ENCODE measurements at regions not wholly inside any gene's neighbourhood (a gene's known extent, or its start where the extent isn't known, plus 50 kb on each side); places are given as distances from the start of the nearest gene placed in this dataset.
"Not testable (repeated sequence)": the region's sequence is repeated elsewhere in the genome, so short reads cannot be mapped to it uniquely, and the experiment has no call there.

DNA sequence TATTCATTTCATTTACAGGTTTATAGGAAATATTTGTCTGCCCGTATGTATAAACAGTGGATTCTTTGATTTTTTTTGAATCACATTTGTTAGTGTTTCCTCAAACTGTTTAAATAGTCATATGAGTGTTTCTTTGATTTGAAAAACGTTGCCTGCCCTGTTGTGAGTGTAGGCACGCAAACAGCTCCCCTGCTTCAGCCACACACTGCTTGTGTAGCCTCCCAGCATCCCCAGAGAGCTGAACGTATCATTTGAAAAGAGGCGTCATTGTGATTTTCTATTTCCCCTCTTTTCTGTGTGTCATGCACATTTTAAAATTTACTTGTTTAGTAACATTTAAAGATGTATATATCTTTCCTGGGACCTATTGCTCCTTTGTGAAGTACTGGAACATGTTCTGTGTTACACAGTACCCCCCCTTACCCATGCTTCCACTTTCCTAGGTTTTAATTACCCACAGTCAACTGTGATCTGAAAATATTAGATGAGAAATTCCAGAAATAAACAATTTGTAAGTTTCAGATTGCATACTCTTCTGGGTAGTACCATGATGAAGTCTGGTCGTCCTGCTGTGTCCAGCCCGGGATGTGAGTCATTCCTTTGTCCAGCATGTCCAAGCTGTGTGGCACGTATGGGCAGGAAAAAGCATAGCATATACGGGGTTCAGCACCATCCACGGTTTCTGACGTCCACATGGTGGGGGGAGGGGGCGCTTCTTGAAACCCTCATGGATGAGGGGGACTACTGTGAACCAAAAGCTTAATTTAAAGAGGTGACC, 78.7 kb downstream of the NPIPB11 start:
- not testable (repeated sequence) for DNase-seq

DNA sequence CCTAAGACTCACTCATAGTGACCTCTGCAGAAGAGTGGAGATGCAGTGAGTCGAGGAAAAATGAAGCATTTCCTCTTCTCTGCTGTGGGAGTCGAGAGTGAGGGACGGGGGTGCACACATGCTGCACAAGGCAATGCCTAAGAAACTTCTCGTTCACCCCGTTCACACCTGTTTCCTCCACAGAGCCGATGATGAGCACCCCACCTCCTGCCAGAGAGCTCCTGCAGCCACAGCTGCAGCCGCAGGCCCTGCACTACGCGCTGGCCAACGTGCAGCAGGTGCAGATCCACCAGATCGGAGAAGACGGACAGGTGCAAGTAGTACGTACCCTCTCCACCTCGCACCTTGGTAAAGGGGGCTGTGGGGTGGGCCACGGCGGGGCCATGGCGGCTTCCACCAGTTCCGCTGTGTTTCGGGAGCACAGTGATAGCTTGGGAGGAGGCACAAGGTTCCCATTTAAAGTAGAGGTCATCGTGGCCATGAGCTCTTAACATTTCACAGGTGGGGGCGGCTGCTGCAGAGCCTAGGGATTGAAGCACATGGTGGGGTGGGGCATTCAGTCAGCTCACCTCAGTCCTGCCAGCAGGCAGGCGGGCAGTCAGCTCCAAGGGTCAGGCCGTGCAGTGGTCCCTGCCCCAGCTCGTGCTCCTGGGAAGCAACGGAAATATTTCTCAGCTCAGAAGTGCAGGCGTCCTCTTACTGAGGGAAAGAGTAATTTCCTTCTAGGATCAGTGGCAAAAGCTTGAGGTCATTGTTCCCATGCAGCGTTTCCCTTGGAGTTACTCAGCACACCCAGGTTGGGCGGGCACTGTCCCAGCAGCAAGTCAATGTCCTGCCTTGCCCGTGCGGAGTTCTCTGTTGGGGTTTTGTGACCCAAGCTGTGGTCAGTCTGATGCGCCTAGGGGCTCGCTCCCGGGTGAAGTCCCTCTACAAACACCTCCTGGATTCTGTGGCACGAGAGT, 80.1 kb downstream of the NPIPB11 start:
- DNase-seq: not testable (repeated sequence)

DNA sequence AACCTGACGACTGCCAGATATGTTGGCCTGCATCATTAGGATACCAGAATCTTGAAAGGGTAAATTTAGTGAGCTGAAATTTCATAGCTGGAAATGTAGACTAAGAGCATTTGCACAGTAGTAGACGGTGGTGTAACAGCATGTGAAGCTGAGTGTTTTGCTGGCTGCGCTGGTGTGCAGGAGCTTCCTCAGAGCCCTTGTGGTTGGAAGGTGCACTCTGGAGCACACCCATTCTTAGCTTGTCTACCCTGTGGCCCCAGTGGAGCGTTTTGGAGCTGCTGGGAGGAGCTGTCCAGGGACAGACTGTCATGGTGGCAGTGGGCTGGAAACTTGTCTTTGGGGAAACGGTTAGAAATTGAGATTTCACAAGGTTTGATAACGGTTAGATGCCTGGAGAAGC, 82.8 kb downstream of the NPIPB11 start:
- DNase-seq: not testable (repeated sequence)

DNA sequence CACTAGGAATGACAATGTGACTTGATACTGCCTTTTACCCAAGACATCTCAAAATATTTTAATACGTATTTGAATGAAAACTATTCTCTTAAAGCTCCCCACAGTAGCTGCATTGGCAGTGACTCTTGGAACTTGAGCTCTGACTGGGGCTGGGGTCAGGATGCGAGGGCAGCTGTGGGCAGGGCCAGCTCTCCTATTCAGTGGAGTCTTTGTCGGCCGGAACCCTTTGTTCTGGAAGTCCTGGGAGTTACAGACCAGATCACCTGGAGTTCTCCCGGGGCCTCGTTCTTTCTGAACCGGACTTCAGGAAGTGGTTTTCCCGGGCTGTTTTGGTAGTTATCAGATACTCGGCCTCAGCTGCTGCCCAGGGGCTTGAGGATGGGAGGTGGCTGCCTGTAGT, 84.9 kb downstream of the NPIPB11 start:
- DNase-seq: no peak

DNA sequence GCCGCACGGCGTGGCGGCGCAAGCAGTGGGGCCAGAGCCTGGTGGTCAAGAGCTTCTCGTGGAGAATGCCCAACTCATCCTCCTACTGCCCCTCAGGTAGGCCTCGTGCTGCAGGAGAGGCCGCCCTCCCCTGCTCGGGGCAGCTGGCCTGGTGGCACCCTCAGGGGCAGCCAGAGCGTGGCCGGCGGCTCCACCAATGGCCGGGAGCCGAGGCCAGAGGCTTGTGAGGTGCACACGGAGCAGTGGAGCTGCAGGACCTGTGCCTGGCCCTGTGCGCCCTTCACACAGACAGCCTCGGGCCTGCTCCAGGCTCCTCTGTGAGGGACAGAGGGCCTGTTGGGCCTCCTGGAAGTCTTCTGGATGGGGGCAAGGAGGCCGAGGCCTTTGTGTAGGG, 85.5 kb downstream of the NPIPB11 start:
- no peak for DNase-seq

DNA sequence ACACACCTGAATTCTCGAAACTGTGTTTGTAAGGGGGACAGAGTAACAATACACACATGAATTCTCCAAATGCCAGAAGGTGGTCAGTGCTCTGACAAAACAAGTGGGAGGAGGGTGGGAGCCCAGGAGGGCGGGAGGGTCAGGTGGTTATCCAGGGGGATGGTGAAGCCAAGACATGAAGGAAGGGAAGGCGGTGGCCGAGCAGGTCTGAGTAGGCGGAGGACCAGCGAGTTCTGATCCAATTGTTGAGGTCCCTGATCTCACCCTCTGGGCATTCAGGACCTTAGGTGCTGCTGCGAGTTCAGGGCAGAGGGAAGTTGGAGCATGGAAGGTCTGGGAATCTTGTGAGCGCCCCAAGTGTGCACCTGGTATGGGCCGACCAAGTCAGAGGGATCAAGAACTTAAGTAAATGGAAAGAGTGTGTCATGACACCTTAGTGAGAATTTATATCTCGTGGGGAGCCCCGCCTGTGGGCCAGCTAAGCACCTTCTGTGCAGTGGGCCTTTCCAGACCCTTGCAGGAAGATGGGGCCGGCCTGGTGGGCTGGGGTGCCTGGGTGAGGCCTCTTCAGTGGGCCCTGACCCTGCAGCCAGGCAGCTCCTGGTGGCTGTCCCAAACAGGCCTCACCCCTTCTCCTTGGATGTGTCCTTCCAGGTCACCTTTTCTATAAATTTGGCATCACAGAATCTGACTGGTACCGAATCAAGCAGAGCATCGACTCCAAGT, 86.1 kb downstream of the NPIPB11 start:
- DNase-seq: no peak

DNA sequence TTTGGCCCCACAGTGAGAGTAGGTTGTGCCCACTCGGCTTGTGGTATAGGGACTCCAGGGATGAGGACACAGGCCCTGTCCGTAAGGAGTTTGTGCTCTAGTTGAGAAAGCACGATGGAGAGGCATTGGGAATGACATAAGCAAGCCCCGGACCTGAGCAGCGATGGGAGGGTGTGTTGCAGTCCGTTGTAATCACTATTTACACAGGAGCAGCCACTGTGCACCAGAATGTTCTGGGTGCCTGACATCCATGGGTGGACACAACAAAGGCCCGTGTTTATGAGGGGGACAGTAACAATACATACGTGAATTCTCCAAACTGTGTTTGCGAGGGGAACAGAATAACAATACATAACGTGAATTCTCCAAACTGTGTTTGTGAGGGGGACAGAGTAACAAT, 86.8 kb downstream of the NPIPB11 start:
- no peak for DNase-seq

DNA sequence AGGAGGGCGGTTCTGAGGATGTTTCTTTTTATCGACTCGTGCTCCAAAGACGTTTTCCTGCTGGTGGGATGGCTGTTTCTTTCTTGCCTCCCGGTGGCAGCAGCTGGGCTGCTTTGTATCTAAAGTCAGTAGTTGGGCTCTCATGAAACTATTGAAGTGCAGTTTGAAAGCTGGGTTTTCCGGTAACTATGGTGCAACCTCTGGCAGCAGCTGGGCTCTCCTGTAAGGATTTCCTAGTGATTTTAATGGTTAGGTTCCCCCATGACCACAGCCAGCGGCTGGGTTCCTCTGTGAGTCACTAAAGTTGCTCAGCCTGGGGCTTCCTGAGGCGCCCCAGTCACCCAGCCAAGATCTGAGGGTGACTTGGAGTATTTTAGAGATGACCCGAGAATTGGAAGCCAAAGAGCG, 87.9 kb downstream of the NPIPB11 start:
- DNase-seq: not testable (repeated sequence)

DNA sequence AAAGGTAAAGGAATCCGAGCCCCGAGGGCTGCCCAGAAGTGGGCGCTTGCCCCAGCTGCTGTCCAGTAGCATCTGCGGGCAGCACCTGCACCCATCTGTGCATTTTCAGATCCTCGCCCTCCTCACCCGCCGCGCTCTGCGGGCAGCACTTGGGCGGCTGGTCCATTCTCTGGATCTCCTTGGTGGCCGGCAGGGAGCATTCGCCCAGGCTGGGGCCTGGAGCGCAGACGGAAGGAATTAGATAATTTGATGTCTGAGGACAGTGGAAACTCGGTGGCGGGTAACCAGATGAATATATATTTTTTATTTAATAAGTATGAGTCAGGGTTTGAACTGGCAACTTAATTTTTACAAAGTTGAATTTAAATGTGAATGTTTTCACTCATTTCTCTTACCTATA, 88.5 kb downstream of the NPIPB11 start:
- no peak for DNase-seq

DNA sequence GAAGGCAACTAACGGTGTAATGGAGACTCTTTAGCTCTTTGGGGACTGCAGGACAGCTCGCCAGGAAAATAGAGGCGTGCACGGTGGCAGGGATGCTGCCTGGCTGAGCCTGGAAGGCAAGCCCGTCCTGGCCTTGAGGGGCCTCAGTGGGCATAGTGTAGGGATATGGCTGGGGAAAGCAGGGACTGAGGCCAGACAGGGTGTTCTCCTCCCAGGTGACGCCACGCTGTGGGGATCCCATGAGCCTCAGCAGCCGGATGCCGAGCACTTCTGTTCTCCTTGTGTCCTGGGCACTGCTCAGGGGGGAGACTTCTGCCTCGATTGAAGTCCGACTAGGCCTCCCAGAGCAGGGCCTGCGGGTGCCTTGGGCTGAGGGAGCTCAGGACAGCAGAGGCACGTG, 89.2 kb downstream of the NPIPB11 start:
- no peak for DNase-seq

DNA sequence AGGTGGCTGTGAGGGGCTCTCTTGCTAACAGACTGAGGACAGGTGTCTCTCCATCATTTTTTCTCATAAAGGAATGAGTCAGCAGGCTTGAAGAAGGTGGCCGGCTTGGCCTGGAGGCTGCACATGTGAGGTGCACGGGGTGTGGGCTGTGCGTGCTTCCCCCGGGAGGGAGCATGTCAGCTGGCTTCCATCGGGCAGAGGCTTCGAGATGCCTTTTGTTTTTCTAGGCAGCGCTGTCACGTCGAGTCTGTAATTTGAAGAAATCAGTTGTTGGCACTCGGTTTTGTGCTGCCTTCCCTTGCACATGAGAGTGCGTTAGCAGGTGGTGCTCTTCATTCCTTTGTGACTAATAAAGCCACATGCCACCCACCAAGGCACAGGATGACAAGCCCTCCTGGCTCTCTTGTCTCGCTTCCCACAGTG, 89.7 kb downstream of the NPIPB11 start:
- no peak for DNase-seq

DNA sequence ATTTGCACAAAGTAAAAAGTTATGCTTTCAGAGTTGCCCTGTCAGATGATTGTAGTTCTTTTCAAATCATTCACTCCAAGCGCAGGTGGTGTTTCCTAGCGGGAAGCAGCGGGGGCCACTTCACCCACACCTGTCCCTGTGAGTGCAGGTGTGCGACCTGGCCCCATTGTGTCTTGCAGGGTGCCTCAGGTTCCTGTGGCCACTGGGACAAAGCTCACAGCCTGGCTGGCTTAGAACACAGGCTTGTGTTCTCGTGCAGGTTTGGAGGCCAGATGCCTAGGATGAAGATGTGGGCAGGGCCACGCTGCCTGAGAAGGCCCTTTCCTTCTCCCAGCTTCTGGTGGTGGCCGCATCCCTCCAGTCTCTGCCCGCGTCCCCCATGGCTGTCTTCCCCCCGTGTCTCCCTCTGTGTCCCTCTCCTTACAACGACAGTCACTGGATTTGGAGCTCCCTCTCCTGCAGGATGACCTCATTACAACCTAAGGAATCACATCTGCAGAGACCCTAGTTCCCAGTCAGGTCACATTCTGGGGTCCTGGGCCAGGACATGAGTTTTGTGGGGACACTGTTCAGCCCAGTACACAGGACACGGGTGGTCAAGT, 90.5 kb downstream of the NPIPB11 start:
- DNase-seq: no peak

DNA sequence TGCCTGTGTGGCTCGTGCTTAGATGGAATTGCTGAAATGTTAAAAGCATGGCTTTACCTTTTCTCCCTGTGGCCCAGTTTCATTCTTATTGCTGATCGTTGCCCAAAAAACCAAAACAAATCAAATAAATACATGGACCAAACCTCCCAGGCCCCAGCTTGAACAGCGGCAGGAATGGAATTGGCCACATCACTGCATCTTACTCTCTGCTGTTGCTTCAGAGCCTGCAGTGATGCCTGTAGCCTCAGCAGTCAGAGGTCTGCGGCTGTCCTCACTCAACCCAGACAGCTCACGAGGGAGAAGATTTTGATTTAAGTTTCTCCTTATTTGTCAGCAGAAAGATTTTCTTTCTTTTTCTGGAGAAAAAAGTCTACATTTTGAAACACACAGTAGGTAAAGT, 91.5 kb downstream of the NPIPB11 start:
- DNase-seq: no peak

DNA sequence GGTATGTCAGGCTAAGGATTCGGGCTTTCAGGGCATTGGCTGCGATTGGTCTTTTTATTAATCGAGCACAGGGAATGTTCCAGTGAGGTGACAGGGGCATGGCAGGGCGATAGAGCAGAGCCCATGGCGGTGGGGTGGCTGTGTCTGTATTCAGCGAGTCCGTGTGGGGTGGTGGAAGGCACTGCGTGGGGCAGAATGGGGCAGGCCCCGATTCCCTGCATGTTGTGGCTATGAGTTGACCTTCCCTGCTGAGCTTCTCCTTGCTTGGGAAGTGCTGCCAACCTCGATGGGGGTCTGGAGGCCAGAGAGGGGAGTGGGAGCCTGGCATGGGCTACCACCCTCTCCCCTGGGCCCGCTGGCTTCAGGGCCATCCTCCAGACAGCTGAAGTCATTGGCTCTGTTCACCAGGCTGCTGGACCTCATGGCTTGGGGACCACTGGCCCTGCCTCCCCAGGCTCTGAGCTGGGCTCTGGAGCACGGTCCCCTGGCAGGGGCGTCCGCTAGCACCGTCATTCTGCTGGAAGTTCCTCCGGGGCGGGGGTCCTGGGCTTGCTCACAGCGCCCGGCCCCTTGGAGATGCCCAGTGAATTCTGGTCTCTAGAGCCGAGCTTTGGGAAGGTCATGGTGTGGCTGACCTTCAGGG, 92.1 kb downstream of the NPIPB11 start:
- no peak for DNase-seq

DNA sequence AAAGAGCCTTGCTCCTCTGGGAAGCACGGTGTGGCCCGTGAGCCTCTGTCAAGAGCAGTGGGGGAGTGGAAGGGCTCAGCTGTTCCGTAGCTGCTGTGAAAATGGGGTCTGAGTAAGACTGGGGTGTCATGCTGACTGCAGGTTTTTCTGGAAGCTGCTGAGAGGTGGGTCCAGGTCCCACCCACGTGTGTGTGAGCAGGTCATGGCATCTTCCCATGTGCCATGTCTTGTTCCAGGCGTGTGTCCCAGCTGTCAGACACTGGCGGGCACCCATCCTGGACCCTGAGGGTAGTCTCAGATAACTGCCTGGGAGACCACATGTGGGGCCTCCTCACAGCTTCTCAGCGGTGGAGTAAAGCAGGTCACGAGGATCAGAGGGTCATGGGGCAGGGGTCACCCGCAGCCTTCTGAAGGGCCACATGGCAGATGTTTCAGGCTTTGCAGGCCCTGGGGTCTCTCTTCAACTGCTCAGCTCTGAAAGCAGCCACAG, 92.9 kb downstream of the NPIPB11 start:
- no peak for DNase-seq

DNA sequence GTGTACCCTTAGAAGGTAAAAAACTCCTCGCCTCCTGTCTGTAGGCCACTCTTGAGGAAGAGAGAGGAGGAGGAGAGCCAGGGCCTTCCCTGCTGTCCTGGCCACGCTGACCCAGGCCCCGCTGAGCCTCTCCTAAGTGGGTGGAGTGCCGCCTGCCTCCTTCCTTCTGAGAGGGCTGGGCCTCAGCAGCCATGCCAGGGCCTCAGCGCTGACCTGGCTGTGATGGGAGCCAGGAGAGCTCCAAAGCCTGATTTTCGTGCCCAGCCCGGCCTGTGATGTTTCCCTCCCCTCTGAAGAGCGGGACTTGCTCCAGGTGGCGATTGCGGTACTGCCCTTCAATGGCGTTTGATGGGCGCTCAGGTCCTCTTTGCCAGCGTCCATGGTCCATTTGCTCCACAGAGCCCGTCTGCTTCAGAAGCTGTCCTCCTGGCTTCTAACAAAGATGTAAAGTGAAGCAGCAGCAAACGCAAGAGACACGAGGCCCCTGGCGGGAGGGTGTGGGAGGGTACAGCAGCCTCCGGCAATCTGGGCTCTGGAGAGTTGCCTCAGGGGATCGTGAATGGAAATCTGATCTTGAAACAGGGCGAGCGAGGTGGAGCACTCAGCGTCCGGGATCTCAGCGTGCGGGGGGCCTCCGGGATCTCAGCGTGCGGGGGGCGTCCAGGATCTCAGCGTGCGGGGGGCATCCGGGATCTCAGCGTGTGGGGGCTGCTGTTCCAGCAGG, 93.5 kb downstream of the NPIPB11 start:
- no peak for DNase-seq

DNA sequence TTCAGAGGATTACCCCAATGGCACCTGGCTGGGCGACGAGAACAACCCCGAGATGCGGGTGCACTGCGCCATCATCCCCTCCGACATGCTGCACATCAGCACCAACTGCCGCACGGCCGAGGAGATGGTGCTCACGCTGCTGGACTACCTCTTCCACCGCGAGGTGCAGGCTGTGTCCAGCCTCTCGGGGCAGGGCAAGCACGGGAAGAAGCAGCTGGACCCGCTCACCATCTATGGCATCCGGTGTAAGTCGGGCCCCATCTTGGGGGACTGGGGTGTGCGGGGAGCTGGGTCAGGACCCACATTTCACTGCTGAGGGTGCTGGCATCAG, 94.2 kb downstream of the NPIPB11 start:
- DNase-seq: not testable (repeated sequence)

DNA sequence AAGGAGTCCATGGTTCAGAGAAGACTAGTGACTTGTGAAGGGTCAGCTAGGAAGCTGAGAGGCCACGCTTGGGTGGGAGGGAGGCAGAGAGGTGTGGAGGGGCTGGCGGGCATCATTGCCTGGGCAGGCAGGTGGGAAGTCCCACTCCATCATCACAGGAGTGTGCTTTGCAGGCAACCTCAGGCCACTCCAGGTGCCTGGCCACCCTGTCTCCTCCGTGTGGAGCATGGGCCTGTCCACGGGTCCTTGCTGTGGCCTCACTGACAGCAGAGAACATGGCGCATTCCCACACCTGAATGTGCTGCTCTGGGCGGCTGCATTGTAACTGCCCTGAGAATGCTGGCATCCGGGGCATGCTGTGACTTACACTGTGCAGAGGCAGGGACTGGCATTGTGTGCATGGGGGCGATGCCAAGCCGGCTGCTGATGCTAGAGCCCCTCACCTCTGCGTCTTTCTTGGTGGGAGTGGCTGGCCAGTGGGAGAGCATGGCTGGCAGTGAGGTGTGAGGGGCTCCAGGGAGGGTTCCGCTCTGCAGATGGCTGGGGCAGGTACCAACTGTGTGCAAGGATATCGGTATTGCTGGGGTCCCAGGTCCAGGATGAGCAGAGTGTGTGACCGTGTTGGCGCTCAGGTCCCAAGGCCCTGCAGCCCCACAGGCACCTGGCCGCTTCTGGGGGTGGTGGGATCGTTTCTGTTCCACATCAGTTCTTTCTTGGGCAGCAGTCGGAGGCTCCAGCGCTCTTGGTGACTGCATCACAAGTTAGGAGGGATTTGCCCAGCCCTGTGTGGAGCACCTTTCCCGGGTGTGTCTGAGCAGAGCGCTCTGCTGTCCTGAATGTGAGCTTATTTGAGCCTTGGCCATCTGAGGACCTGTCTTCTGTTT, 94.8 kb downstream of the NPIPB11 start:
- DNase-seq: no peak

DNA sequence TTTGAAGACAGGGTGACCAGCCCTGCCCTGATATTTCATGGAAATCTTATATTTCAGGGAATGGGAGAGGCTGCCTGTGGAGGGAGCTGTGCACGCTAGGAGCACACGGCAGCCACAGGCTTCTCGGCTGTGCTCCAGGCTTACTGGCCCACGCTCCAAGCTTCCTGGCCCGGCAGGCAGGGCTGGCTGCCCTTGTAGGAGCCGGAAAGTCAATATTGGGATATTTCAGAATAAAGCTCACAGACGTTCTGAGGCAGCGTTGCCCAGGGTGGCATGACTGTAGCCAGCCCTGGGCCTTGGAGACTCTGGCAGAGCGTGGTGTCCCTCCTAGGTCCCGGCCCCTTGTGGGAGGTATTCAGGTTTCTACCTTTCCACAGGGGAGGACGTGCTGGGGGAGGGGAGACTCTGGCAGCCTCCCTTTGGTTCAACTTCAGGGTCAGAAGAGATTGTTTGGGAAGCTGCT, 95.6 kb downstream of the NPIPB11 start:
- DNase-seq: no peak

DNA sequence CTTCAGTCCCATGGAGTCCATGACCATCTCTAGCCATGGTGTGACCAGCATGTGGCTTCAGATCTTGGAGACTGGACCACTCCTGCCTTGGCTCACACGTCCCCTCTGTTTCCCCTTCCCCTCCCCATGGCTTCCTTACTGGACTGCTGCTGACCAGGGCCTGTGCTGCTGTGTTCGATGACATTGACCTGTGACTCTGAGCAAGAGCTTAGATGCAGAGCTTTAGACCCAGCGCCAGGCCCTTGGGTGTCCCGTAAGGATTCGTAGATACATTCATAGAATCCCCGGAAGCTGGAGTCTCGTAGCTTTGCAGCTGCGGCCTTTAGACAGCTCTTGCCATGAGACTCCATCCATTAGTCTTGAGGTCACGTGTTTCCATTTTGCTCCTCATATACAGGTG, 96.3 kb downstream of the NPIPB11 start:
- not testable (repeated sequence) for DNase-seq

All from left hindlimb (tissue), 1 donor.